GM12864 (cell line): ENCODE measurements at regions not wholly inside any gene's neighbourhood (a gene's known extent, or its start where the extent isn't known, plus 50 kb on each side); places are given as distances from the start of the nearest gene placed in this dataset.
"Not testable (repeated sequence)": the region's sequence is repeated elsewhere in the genome, so short reads cannot be mapped to it uniquely, and the experiment has no call there.

Source experiments
- DNase-seq: peaks from one replicate; pipeline ENCODE4 v3.0.0-alpha.2; 2011; ENCODE audit warnings: low read depth
- H3K4me3 ChIP-seq: 2 replicates; pipeline ENCODE4 v1.5.1; 2011; ENCODE audit warnings: mild to moderate bottlenecking, low read depth, low read length, control low read depth
- TF ChIP-seq, protein P1 (sequence below): IDR thresholded peaks from 2 replicates; pipeline ENCODE4 v1.5.1; 2011; ENCODE audit warnings: low read depth, mild to moderate bottlenecking, moderate library complexity, low read length, control low read depth, inconsistent platforms; ENCODE audit errors: missing control alignments

- no peak for DNase-seq
- TF ChIP-seq, protein P1, sequence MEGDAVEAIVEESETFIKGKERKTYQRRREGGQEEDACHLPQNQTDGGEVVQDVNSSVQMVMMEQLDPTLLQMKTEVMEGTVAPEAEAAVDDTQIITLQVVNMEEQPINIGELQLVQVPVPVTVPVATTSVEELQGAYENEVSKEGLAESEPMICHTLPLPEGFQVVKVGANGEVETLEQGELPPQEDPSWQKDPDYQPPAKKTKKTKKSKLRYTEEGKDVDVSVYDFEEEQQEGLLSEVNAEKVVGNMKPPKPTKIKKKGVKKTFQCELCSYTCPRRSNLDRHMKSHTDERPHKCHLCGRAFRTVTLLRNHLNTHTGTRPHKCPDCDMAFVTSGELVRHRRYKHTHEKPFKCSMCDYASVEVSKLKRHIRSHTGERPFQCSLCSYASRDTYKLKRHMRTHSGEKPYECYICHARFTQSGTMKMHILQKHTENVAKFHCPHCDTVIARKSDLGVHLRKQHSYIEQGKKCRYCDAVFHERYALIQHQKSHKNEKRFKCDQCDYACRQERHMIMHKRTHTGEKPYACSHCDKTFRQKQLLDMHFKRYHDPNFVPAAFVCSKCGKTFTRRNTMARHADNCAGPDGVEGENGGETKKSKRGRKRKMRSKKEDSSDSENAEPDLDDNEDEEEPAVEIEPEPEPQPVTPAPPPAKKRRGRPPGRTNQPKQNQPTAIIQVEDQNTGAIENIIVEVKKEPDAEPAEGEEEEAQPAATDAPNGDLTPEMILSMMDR, result no peak
Observed at GRCh38 chr5:160496784-160497183, 75.1 kb downstream of the PTTG1 start.

GRCh38 chr5:160497878-160498277 is 76.2 kb downstream of the PTTG1 start:
- DNase-seq, result no peak
- TF ChIP-seq, protein P1, result no peak
- no peak overlapping the region for H3K4me3 ChIP-seq

More at GRCh38 chr5:160496784-160497183, 75.1 kb downstream of the PTTG1 start:
- no peak overlapping the region for H3K4me3 ChIP-seq

- DNase-seq, result not testable (repeated sequence)
Observed at GRCh38 chr5:160498441-160499043, 76.9 kb downstream of the PTTG1 start.

GRCh38 chr5:160500786-160501779 is 79.4 kb downstream of the PTTG1 start:
- TF ChIP-seq, protein P1, result no peak
- H3K4me3 ChIP-seq, result no peak overlapping the region
- no peak for DNase-seq

More at GRCh38 chr5:160498441-160499043, 76.9 kb downstream of the PTTG1 start:
- H3K4me3 ChIP-seq, result not testable (repeated sequence)

DNA sequence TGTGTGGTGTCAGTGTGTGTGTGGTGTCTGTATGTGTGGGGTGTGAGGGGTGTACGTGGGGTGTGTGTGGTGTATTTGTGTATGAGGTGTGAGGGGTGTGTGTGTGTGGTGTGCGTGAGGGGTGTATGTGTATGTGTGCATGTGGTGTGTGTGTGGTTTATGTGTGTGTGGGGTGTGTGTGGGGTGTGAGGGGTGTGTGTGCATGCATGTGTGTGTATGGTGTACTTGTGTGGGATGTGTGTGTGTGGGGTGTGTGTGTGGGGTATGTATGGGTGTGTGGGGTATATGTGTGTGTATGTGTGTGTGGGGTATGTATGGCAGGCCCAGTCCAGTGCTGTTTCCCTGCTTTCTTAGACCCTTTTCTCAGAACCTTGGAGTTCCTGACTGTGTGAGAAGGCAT is 83.3 kb downstream of the PTTG1 start:
- TF ChIP-seq, protein P1, result no peak
- H3K4me3 ChIP-seq, result no peak overlapping the region
- no peak for DNase-seq

DNA sequence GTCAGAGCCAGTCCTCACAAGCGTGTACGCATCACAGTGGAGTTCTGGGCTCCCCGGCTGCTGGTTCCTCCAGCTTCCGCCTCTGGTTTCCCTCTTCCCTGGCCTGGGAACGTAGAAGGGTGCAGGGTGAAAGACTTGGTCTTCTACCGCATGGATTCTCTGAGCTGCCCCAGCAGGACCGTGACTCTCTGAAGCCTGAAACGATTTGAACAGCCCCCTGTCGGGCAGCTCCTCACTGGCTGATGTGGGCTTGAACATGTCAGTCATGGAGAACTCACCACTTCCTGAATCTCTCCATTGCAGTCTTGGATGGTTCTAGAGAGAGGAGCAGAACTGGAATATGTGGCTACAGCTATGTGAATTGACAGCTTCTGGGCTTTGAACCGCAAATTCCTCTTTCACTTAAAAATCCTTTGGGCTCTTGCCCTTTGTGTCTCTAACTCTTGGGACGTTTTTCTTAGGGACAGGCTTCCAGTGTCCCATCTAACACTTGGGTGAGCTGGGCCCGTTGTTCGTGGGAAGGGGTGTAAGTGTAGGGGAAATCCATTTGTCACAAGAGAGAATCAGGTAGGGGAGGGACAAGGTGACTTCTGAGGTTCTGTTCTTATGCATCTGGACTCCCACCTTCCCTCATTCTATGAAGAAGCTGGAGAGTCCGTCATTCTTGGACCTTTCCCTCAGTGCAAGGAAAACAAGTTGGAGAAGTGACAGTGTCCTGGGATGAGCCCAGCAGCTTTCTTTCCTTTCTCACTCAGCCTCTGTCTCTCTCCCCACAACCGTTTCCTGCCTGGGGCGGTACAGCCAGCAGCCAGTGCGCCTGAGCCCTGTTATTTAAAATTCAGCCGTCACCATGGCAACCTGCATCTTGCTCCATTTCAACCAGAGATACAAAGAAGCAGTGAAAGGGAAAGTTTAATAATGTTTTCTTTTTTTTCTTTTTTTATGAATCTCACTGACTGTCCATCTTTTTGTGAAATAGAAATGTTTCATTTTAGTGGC is 84.7 kb downstream of the PTTG1 start:
- TF ChIP-seq, protein P1, result peak; percentile 17
- no peak overlapping the region; the same call in 1 of the 2 replicates for H3K4me3 ChIP-seq
- peak; percentile 55 for DNase-seq

DNA sequence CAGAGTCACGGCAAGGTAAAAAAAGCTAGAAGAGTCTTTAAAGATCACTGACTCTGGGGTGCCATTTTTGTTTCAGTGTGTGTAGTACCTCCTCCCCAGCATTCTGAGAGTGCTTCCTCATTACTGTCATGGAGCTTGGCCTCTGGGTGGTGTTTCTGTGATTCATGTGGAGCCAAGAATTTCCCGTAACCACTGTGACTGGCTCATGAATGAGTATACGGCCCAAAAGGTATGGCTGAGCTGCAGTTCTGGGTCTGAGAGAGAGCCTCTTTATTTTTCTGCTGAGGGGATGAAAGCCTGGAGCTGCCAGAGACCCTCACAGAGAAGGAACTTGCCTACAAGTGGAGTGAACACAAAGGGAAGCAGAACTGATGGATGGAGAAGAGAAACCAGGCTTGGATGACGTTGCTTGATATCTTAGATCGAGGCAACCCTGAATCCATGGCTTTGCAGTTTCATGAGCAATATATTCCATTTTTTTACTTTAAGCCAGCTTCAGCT is 85.6 kb downstream of the PTTG1 start:
- no peak for DNase-seq
- TF ChIP-seq, protein P1, result no peak
- H3K4me3 ChIP-seq, result no peak overlapping the region; the same call in 1 of the 2 replicates
